ENCODE measurements at regions not wholly inside any gene's neighbourhood (a gene's known extent, or its start where the extent isn't known, plus 50 kb on each side); places are given as distances from the start of the nearest gene placed in this dataset.

DNA sequence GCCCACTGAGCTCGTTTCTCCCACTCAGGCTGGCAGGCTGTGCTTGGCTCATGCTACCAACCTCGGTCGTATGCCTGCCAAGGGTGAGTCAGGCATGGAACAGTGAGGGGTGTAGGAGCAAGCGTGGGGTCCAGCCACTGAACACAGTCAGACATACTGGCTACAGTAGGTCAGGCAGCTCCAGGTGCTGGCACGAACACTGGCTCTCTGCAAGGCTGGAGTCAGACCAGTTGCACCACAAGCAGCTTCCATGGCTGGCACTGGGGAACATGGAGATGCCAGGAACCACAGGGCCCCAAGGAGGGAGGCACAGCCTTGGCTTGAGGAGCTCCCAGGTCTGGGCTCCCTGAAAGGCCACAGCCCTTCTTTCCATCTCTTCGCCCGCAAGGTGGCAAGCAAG lies 410.7 kb upstream of the KIRREL3 start:
- H3K9me3 ChIP-seq (ENCODE audit: insufficient read depth, low read depth, low read length) = peaks cover 4% of the 10 kb centered on the region; the same call in 1 of the 2 replicates
- H3K4me1 ChIP-seq (ENCODE audit: insufficient read depth, low read length, poor library complexity, severe bottlenecking) = no peaks in the 10 kb centered on the region
- no peaks in the 10 kb centered on the region for H3K79me2 ChIP-seq (ENCODE audit: insufficient read depth, low read length)
- H2AFZ ChIP-seq (ENCODE audit: low read length) = no peak overlapping the region
- no peak overlapping the region for H3K9ac ChIP-seq (ENCODE audit: low read depth, low read length, poor library complexity, severe bottlenecking)
- H4K20me1 ChIP-seq (ENCODE audit: insufficient read depth, low read length, poor library complexity, severe bottlenecking) = no peaks in the 10 kb centered on the region
- no peak overlapping the region for H3K4me2 ChIP-seq (ENCODE audit: low read depth, low read length, poor library complexity, severe bottlenecking)
- no peaks in the 10 kb centered on the region for H3K9me2 ChIP-seq (replicated peaks; ENCODE audit: low read depth, low read length)
- H3K4me3 ChIP-seq (ENCODE audit: low read length, poor library complexity, severe bottlenecking) = no peak overlapping the region
- no peak for TF ChIP-seq EZH2phosphoT487 (IDR thresholded peaks at IDR 0.05; ENCODE audit: borderline replicate concordance)
- TF ChIP-seq, protein P1, sequence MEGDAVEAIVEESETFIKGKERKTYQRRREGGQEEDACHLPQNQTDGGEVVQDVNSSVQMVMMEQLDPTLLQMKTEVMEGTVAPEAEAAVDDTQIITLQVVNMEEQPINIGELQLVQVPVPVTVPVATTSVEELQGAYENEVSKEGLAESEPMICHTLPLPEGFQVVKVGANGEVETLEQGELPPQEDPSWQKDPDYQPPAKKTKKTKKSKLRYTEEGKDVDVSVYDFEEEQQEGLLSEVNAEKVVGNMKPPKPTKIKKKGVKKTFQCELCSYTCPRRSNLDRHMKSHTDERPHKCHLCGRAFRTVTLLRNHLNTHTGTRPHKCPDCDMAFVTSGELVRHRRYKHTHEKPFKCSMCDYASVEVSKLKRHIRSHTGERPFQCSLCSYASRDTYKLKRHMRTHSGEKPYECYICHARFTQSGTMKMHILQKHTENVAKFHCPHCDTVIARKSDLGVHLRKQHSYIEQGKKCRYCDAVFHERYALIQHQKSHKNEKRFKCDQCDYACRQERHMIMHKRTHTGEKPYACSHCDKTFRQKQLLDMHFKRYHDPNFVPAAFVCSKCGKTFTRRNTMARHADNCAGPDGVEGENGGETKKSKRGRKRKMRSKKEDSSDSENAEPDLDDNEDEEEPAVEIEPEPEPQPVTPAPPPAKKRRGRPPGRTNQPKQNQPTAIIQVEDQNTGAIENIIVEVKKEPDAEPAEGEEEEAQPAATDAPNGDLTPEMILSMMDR (conservative IDR thresholded peaks at IDR 0.05; ENCODE audit: low read length) = no peak
- H3K36me3 ChIP-seq (ENCODE audit: insufficient read depth, low read length) = no peaks in the 10 kb centered on the region
- H3F3A ChIP-seq (ENCODE audit: low read depth) = no peaks in the 10 kb centered on the region
- H3K27me3 ChIP-seq (ENCODE audit: insufficient read depth, low read length, poor library complexity, severe bottlenecking) = no peaks in the 10 kb centered on the region

DNA sequence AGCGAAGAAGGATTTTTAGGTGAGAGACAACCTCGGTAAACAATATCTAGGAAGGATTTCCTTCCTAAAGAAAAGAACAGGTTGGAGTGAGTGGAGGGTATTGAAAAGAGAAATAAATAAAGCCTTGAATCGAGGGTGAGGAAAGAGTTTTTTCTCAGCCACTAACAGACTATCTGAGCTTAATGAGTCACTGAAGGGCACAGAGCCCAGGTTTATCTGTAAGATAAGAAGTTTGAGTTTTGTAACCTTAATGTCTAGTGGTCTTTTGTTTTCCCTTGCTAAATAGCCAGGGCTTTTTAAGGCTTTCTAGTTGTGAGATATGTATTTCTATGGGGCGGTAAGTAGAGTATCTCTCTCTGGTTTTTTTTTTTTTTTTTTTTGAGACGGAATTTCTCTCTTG lies 394.5 kb upstream of the KIRREL3 start:
- no peaks in the 10 kb centered on the region for H4K20me1 ChIP-seq (ENCODE audit: insufficient read depth, low read length, poor library complexity, severe bottlenecking)

DNA sequence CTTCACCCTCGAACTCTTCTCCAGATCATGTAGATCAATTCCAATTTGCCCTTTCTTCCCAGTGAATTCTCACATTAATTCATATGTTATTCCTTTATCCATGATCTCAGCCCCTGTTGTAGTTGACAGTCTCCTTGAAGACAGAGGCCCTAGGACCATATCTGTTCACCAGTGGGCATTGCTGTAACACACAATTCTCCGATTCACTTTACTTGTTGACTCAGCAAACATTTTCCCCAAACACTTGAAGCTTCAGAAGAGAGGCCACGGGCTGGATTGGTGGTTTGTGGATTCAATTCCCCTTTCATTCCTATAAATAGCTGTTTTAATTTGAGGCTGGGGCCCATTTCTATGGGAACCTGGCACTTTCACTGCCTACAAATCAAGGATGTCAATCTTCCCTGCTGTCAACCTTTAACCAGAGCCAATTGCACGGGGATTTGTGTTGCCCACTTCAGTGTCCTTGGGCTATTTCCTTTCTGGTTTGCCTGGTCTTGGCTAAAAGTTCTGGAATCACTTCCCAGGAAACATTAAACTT lies 393.0 kb upstream of the KIRREL3 start:
- Histone ChIP-seq H3K9me2 (replicated peaks; ENCODE audit: low read depth, low read length) (no peaks in the 10 kb centered on the region), H3K4me2 (ENCODE audit: low read depth, low read length, poor library complexity, severe bottlenecking) (no peak overlapping the region), H3K9me3 (ENCODE audit: insufficient read depth, low read depth, low read length) (no peaks in the 10 kb centered on the region), H3K36me3 (ENCODE audit: insufficient read depth, low read length) (no peaks in the 10 kb centered on the region), H3F3A (ENCODE audit: low read depth) (no peaks in the 10 kb centered on the region), H2AFZ (ENCODE audit: low read length) (no peak overlapping the region), H3K27me3 (ENCODE audit: insufficient read depth, low read length, poor library complexity, severe bottlenecking) (no peaks in the 10 kb centered on the region), H3K4me3 (ENCODE audit: low read length, poor library complexity, severe bottlenecking) (no peak overlapping the region), H3K9ac (ENCODE audit: low read depth, low read length, poor library complexity, severe bottlenecking) (no peak overlapping the region), H3K4me1 (ENCODE audit: insufficient read depth, low read length, poor library complexity, severe bottlenecking) (no peaks in the 10 kb centered on the region), H4K20me1 (ENCODE audit: insufficient read depth, low read length, poor library complexity, severe bottlenecking) (no peaks in the 10 kb centered on the region), H3K79me2 (ENCODE audit: insufficient read depth, low read length) (no peaks in the 10 kb centered on the region)
- TF ChIP-seq, protein P1 (conservative IDR thresholded peaks at IDR 0.05; ENCODE audit: low read length) = no peak
- TF ChIP-seq EZH2phosphoT487 (IDR thresholded peaks at IDR 0.05; ENCODE audit: borderline replicate concordance) = no peak

More for the DNA sequence above, 394.5 kb upstream of the KIRREL3 start:
- TF ChIP-seq, protein P1 (conservative IDR thresholded peaks at IDR 0.05; ENCODE audit: low read length) = no peak
- no peak for TF ChIP-seq EZH2phosphoT487 (IDR thresholded peaks at IDR 0.05; ENCODE audit: borderline replicate concordance)
- no peaks in the 10 kb centered on the region for H3F3A ChIP-seq (ENCODE audit: low read depth)
- H3K36me3 ChIP-seq (ENCODE audit: insufficient read depth, low read length) = no peaks in the 10 kb centered on the region
- H3K9ac ChIP-seq (ENCODE audit: low read depth, low read length, poor library complexity, severe bottlenecking) = no peak overlapping the region
- no peaks in the 10 kb centered on the region for H3K9me2 ChIP-seq (replicated peaks; ENCODE audit: low read depth, low read length)
- no peaks in the 10 kb centered on the region for H3K4me1 ChIP-seq (ENCODE audit: insufficient read depth, low read length, poor library complexity, severe bottlenecking)
- H3K4me3 ChIP-seq (ENCODE audit: low read length, poor library complexity, severe bottlenecking) = no peak overlapping the region
- no peak overlapping the region for H3K4me2 ChIP-seq (ENCODE audit: low read depth, low read length, poor library complexity, severe bottlenecking)
- H3K79me2 ChIP-seq (ENCODE audit: insufficient read depth, low read length) = no peaks in the 10 kb centered on the region
- H3K9me3 ChIP-seq (ENCODE audit: insufficient read depth, low read depth, low read length) = no peaks in the 10 kb centered on the region
- no peak overlapping the region for H2AFZ ChIP-seq (ENCODE audit: low read length)
- H3K27me3 ChIP-seq (ENCODE audit: insufficient read depth, low read length, poor library complexity, severe bottlenecking) = no peaks in the 10 kb centered on the region
